Tibial artery (tissue), 4 donors: ENCODE measurements at regions not wholly inside any gene's neighbourhood (a gene's known extent, or its start where the extent isn't known, plus 50 kb on each side); places are given as distances from the start of the nearest gene placed in this dataset.

ENCODE experiments used
- DNase-seq, 2 donors: peaks; one replicate each; pipeline ENCODE4 v3.0.0-alpha.2; 2019
- H3K27ac ChIP-seq, 2 donors: fragments of 200-600 bp; sonication (generic) in 1 of 2; 1 replicate in 1 of 2; 2 replicates in 1 of 2; pipeline ENCODE4 v1.5.1; 2018 to 2019; ENCODE audit warnings: mild to moderate bottlenecking in 1 of 2
- H3K27me3 ChIP-seq, 2 donors: fragments of 200-600 bp; sonication (generic) in 1 of 2; one replicate each; pipeline versions ENCODE4 v1.5.1 to v1.6.0; 2016 to 2019
- H3K36me3 ChIP-seq, 3 donors: fragments of 200-600 bp; sonication (generic) in 2 of 3; one replicate each; pipeline ENCODE4 v1.5.1; 2016 to 2019; ENCODE audit warnings: mild to moderate bottlenecking in 2 of 3
- H3K4me1 ChIP-seq, 4 donors: fragments of 200-600 bp; sonication (generic) in 2 of 4; 1 replicate in 3 of 4; 2 replicates in 1 of 4; pipeline ENCODE4 v1.5.1; 2016 to 2019
- H3K4me3 ChIP-seq, 2 donors: fragments of 200-600 bp; sonication (generic) in 1 of 2; 1 replicate in 1 of 2; 2 replicates in 1 of 2; pipeline ENCODE4 v1.5.1; 2018 to 2019; ENCODE audit warnings: mild to moderate bottlenecking in 2 of 2
- H3K9me3 ChIP-seq, 3 donors: fragments of 200-600 bp; sonication (generic) in 1 of 3; one replicate each; pipeline ENCODE4 v1.5.1; 2016 to 2019
- CTCF ChIP-seq, 2 experiments: fragments of 200-600 bp in 1 of 2; fragments of 450-650 bp in 1 of 2; IDR thresholded peaks; one replicate each; pipeline ENCODE4 v1.5.1; 2017 to 2019; ENCODE audit warnings: antibody characterized with exemption in 2 of 2, mild to moderate bottlenecking in 1 of 2, moderate library complexity in 1 of 2
- intact Hi-C: fragments of 100-400 bp; cut with DNase I; formaldehyde crosslinking; loops from one replicate; pipeline ENCODE4 v1.15.0; 2023; ENCODE audit warnings: low total_unique reads

- intact Hi-C loops, result no loop called here
- no peak overlapping the region for H3K27ac ChIP-seq
- no peaks in the 10 kb centered on the region for H3K27me3 ChIP-seq
- H3K4me3 ChIP-seq, result no peak overlapping the region
- H3K4me1 ChIP-seq, result no peaks in the 10 kb centered on the region
- DNase-seq, result peak in 1 of 2 donors; percentile 63
- no peaks in the 10 kb centered on the region for H3K9me3 ChIP-seq
- H3K36me3 ChIP-seq, result no peaks in the 10 kb centered on the region
- TF ChIP-seq CTCF (IDR thresholded peaks at IDR 0.05), result peak in 1 of 2 experiments; percentile 27
Measured at GRCh38 chr6:47097092-47097945, 55.2 kb upstream of the ADGRF1 start.

- no peak for TF ChIP-seq CTCF (IDR thresholded peaks at IDR 0.05)
- DNase-seq, result no peak
- intact Hi-C loops, result no loop called here
- Histone ChIP-seq H3K27ac (no peak overlapping the region), H3K4me1 (no peaks in the 10 kb centered on the region), H3K4me3 (no peak overlapping the region), H3K27me3 (no peaks in the 10 kb centered on the region), H3K36me3 (no peaks in the 10 kb centered on the region), H3K9me3 (no peaks in the 10 kb centered on the region)
Measured at GRCh38 chr6:47096211-47096895, 54.2 kb upstream of the ADGRF1 start.

GRCh38 chr6:47094241-47094925 is 52.3 kb upstream of the ADGRF1 start:
- no peak for TF ChIP-seq CTCF (IDR thresholded peaks at IDR 0.05)
- H3K27ac ChIP-seq, result no peak overlapping the region
- no peaks in the 10 kb centered on the region for H3K4me1 ChIP-seq
- H3K9me3 ChIP-seq, result no peaks in the 10 kb centered on the region
- no peak overlapping the region for H3K4me3 ChIP-seq
- no peaks in the 10 kb centered on the region for H3K27me3 ChIP-seq
- no peak for DNase-seq
- H3K36me3 ChIP-seq, result no peaks in the 10 kb centered on the region
- intact Hi-C loops, result no loop called here

- Histone ChIP-seq H3K27me3 (no peaks in the 10 kb centered on the region), H3K9me3 (no peaks in the 10 kb centered on the region), H3K27ac (no peak overlapping the region), H3K4me1 (no peaks in the 10 kb centered on the region), H3K4me3 (no peak overlapping the region), H3K36me3 (no peaks in the 10 kb centered on the region)
- no peak for TF ChIP-seq CTCF (IDR thresholded peaks at IDR 0.05)
- intact Hi-C loops, result no loop called here
- no peak for DNase-seq
Measured at GRCh38 chr6:47093169-47093568, 51.0 kb upstream of the ADGRF1 start.

GRCh38 chr6:47091886-47092668 is 49.9 kb upstream of the ADGRF1 start:
- H3K27me3 ChIP-seq, result peaks cover 0 to 2% of the 10 kb centered on the region in 2 donors
- intact Hi-C loops, result no loop called here
- DNase-seq, result no peak
- H3K9me3 ChIP-seq, result no peaks in the 10 kb centered on the region
- no peak overlapping the region for H3K27ac ChIP-seq
- no peak overlapping the region for H3K4me3 ChIP-seq
- no peaks in the 10 kb centered on the region for H3K36me3 ChIP-seq
- no peak for TF ChIP-seq CTCF (IDR thresholded peaks at IDR 0.05)
- no peaks in the 10 kb centered on the region for H3K4me1 ChIP-seq
